ENCODE measurements at regions not wholly inside any gene's neighbourhood (a gene's known extent, or its start where the extent isn't known, plus 50 kb on each side); places are given as distances from the start of the nearest gene placed in this dataset.

GRCh38 chr16:86783636-86784626, 205.6 kb downstream of the FOXL1 start:
- H3K9me3 Mint-ChIP-seq = no peaks in the 10 kb centered on the region

GRCh38 chr16:86786338-86786737, 208.0 kb downstream of the FOXL1 start:
- H3K27me3 Mint-ChIP-seq (ENCODE audit: low read depth in 2 of 2) = peaks cover 0 to 5% of the 10 kb centered on the region in 2 donors
- Histone ChIP-seq H3K36me3 (ENCODE audit: control insufficient read depth, insufficient read depth, low read length) (no peaks in the 10 kb centered on the region), H3K4me1 (ENCODE audit: control insufficient read depth, insufficient read depth, low read length) (no peaks in the 10 kb centered on the region), H3K27me3 (ENCODE audit: control insufficient read depth, insufficient read depth, low read length) (no peaks in the 10 kb centered on the region), H3K9me3 (ENCODE audit: control insufficient read depth, insufficient read depth, low read length) (no peaks in the 10 kb centered on the region), H3K4me3 (ENCODE audit: low read length) (no peak overlapping the region), H3K27ac (ENCODE audit: low read length) (no peak overlapping the region)
- H3K4me3 Mint-ChIP-seq = no peak overlapping the region
- intact Hi-C loops (cut with micrococcal nuclease) = no loop called here
- ATAC-seq = peak in 1 of 3 donors; percentile 14
- WGBS (ENCODE audit: insufficient coverage) = 88% methylated on average over 4 of the region's 4 CpGs
- H3K36me3 Mint-ChIP-seq = no peaks in the 10 kb centered on the region
- H3K4me1 Mint-ChIP-seq = no peaks in the 10 kb centered on the region
- TF ChIP-seq CTCF (IDR thresholded peaks at IDR 0.05) = no peak
- no peak overlapping the region for H3K27ac Mint-ChIP-seq
- no peaks in the 10 kb centered on the region for H3K9me3 Mint-ChIP-seq
- no peak for DNase-seq

More at GRCh38 chr16:86783636-86784626, 205.6 kb downstream of the FOXL1 start:
- Histone ChIP-seq H3K4me3 (ENCODE audit: low read length) (no peak overlapping the region), H3K4me1 (ENCODE audit: control insufficient read depth, insufficient read depth, low read length) (no peaks in the 10 kb centered on the region), H3K9me3 (ENCODE audit: control insufficient read depth, insufficient read depth, low read length) (no peaks in the 10 kb centered on the region), H3K27me3 (ENCODE audit: control insufficient read depth, insufficient read depth, low read length) (no peaks in the 10 kb centered on the region), H3K27ac (ENCODE audit: low read length) (no peak overlapping the region), H3K36me3 (ENCODE audit: control insufficient read depth, insufficient read depth, low read length) (no peaks in the 10 kb centered on the region)
- intact Hi-C loops (cut with micrococcal nuclease) = no loop called here
- H3K27ac Mint-ChIP-seq = no peak overlapping the region
- no peaks in the 10 kb centered on the region for H3K4me1 Mint-ChIP-seq
- no peak for DNase-seq
- ATAC-seq = no peak
- H3K4me3 Mint-ChIP-seq = no peak overlapping the region
- no peaks in the 10 kb centered on the region for H3K36me3 Mint-ChIP-seq
- 88% methylated on average over 20 of the region's 23 CpGs for WGBS (ENCODE audit: insufficient coverage)
- no peak for TF ChIP-seq CTCF (IDR thresholded peaks at IDR 0.05)
- peaks cover 5% of the 10 kb centered on the region in 2 donors for H3K27me3 Mint-ChIP-seq (ENCODE audit: low read depth in 2 of 2)

GRCh38 chr16:86786994-86787393, 208.6 kb downstream of the FOXL1 start:
- Mint-ChIP-seq H3K27ac (no peak overlapping the region), H3K36me3 (no peaks in the 10 kb centered on the region), H3K9me3 (no peaks in the 10 kb centered on the region), H3K4me1 (no peaks in the 10 kb centered on the region), H3K27me3 (ENCODE audit: low read depth in 2 of 2) (peaks cover 0 to 5% of the 10 kb centered on the region in 2 donors), H3K4me3 (no peak overlapping the region)
- no peak for TF ChIP-seq CTCF (IDR thresholded peaks at IDR 0.05)
- no peaks in the 10 kb centered on the region for H3K4me1 ChIP-seq (ENCODE audit: control insufficient read depth, insufficient read depth, low read length)
- no peak overlapping the region for H3K27ac ChIP-seq (ENCODE audit: low read length)
- no peaks in the 10 kb centered on the region for H3K36me3 ChIP-seq (ENCODE audit: control insufficient read depth, insufficient read depth, low read length)
- WGBS (ENCODE audit: insufficient coverage) = no CpG with 5 or more reads among the region's 1 CpG
- ATAC-seq (no peak), DNase-seq (no peak)
- no peaks in the 10 kb centered on the region for H3K9me3 ChIP-seq (ENCODE audit: control insufficient read depth, insufficient read depth, low read length)
- no peak overlapping the region for H3K4me3 ChIP-seq (ENCODE audit: low read length)
- H3K27me3 ChIP-seq (ENCODE audit: control insufficient read depth, insufficient read depth, low read length) = no peaks in the 10 kb centered on the region
- intact Hi-C loops (cut with micrococcal nuclease) = no loop called here

All from natural killer cell (primary cell).